ENCODE measurements at regions not wholly inside any gene's neighbourhood (a gene's known extent, or its start where the extent isn't known, plus 50 kb on each side); places are given as distances from the start of the nearest gene placed in this dataset.
A peak's percentile ranks its signal among the peaks of the same experiment; 100 is the strongest.

DNA sequence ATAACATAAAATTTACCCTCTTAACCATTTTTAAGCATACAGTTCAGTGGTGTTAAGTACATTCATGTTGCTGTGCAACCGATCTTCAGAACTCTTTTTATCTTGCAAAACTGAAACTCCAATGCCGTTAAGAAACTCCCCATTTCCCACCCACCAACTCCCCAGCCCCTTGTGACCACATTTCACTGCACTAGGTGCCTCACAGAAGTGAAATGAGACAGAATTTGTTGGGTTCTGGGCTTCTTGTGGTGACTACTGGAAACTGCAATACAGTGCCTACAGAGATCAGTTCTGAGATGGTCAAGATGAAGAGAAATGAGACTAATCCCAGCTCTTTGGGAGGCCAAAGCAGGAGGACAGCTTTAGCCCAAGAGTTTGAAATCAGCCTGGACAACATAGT, 202.1 kb upstream of the SLC30A5 start:
- intact Hi-C loops (cut with micrococcal nuclease; ENCODE audit: unreplicated experiment) = no loop called here
- Histone ChIP-seq H3K36me3 (ENCODE audit: insufficient read depth, low read length, poor library complexity, severe bottlenecking) (no peaks in the 10 kb centered on the region), H3K9me3 (ENCODE audit: low read depth, low read length, poor library complexity, severe bottlenecking) (no peaks in the 10 kb centered on the region), H3K4me1 (ENCODE audit: insufficient read depth, low read length, poor library complexity, severe bottlenecking) (no peaks in the 10 kb centered on the region), H3K27me3 (replicated peaks; ENCODE audit: insufficient read depth, low read depth, low read length, poor library complexity) (no peaks in the 10 kb centered on the region), H3K4me3 (ENCODE audit: low read depth, low read length, poor library complexity, severe bottlenecking) (no peak overlapping the region), H3K27ac (ENCODE audit: low read depth, low read length, poor library complexity, severe bottlenecking) (no peak overlapping the region)
- CTCF ChIA-PET = no interaction called here
- POLR2A ChIA-PET (ENCODE audit: low non-redundant PET) = no interaction called here
- TF ChIP-seq, protein P1, sequence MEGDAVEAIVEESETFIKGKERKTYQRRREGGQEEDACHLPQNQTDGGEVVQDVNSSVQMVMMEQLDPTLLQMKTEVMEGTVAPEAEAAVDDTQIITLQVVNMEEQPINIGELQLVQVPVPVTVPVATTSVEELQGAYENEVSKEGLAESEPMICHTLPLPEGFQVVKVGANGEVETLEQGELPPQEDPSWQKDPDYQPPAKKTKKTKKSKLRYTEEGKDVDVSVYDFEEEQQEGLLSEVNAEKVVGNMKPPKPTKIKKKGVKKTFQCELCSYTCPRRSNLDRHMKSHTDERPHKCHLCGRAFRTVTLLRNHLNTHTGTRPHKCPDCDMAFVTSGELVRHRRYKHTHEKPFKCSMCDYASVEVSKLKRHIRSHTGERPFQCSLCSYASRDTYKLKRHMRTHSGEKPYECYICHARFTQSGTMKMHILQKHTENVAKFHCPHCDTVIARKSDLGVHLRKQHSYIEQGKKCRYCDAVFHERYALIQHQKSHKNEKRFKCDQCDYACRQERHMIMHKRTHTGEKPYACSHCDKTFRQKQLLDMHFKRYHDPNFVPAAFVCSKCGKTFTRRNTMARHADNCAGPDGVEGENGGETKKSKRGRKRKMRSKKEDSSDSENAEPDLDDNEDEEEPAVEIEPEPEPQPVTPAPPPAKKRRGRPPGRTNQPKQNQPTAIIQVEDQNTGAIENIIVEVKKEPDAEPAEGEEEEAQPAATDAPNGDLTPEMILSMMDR (conservative IDR thresholded peaks at IDR 0.05; ENCODE audit: low read depth, low read length) = no peak
- TF ChIP-seq EZH2 (IDR thresholded peaks at IDR 0.05; ENCODE audit: borderline replicate concordance, low read depth, low read length, poor library complexity, severe bottlenecking) = no peak
- no peak for DNase-seq (ENCODE audit: low spot score)
- no TSS peak for BruUV-seq (replicated peaks)

DNA sequence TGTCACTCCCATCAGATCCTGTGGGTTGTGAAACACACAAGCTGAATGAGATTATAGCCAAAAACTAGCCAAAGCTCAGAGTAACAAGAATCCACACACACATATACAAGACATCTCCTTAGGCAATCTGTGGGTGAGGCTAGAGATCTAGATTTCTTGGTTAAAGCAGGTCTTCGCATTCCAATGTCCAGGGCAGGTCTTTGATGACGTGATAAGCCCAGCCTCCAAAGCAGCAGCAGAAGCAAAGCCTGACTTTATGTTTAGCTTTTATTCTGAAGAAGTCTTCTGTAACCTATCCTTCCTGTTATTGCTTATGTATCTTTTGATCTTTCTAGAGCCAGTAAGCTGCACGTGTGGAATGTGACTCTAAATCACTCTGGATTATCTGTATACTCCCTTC, 199.1 kb upstream of the SLC30A5 start:
- H3K4me1 ChIP-seq (ENCODE audit: insufficient read depth, low read length, poor library complexity, severe bottlenecking) = peaks cover 2% of the 10 kb centered on the region
- CTCF ChIA-PET = no interaction called here
- no peaks in the 10 kb centered on the region for H3K27me3 ChIP-seq (replicated peaks; ENCODE audit: insufficient read depth, low read depth, low read length, poor library complexity)
- intact Hi-C loops (cut with micrococcal nuclease; ENCODE audit: unreplicated experiment) = no loop called here
- no TSS peak for BruUV-seq (replicated peaks)
- no peaks in the 10 kb centered on the region for H3K36me3 ChIP-seq (ENCODE audit: insufficient read depth, low read length, poor library complexity, severe bottlenecking)
- H3K9me3 ChIP-seq (ENCODE audit: low read depth, low read length, poor library complexity, severe bottlenecking) = no peaks in the 10 kb centered on the region
- TF ChIP-seq EZH2 (IDR thresholded peaks at IDR 0.05; ENCODE audit: borderline replicate concordance, low read depth, low read length, poor library complexity, severe bottlenecking) = no peak
- TF ChIP-seq, protein P1 (conservative IDR thresholded peaks at IDR 0.05; ENCODE audit: low read depth, low read length) = no peak
- no peak for DNase-seq (ENCODE audit: low spot score)
- POLR2A ChIA-PET (ENCODE audit: low non-redundant PET) = no interaction called here
- no peak overlapping the region for H3K27ac ChIP-seq (ENCODE audit: low read depth, low read length, poor library complexity, severe bottlenecking)
- H3K4me3 ChIP-seq (ENCODE audit: low read depth, low read length, poor library complexity, severe bottlenecking) = no peak overlapping the region

DNA sequence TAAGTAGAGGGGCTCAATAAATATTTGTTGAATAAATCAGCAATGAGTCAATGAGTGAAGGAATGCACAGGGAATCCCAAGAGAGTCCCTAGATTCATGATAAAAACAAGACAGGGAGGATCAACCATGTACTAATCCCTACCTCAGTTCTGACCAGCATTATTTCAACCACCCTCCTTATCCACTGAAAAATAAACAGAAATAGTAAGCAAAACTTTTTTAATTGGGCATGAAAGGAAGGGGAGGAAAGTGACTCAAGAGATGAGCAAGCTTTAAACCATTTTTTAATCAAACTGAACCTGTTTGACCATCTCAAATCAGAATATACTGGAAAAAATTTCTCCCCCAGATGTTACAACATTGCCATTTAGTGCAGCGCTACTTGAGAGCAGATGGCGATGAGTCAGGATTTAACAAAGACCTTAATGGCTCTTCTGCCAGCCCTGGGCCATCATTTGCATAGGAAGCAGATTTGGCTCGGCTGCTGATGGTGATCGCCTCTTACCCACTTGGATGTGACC, 194.8 kb upstream of the SLC30A5 start:
- H3K9me3 ChIP-seq (ENCODE audit: low read depth, low read length, poor library complexity, severe bottlenecking) = no peaks in the 10 kb centered on the region
- no peak overlapping the region for H3K4me3 ChIP-seq (ENCODE audit: low read depth, low read length, poor library complexity, severe bottlenecking)
- ChIA-PET CTCF (no interaction called here), POLR2A (ENCODE audit: low non-redundant PET) (no interaction called here)
- H3K4me1 ChIP-seq (ENCODE audit: insufficient read depth, low read length, poor library complexity, severe bottlenecking) = peaks cover 4% of the 10 kb centered on the region
- intact Hi-C loops (cut with micrococcal nuclease; ENCODE audit: unreplicated experiment) = loop anchor here (2.0 kb wide), 1 partner anchor 60 kb away; no protein-coding TSS in a partner anchor
- H3K27me3 ChIP-seq (replicated peaks; ENCODE audit: insufficient read depth, low read depth, low read length, poor library complexity) = no peaks in the 10 kb centered on the region
- no peak overlapping the region for H3K27ac ChIP-seq (ENCODE audit: low read depth, low read length, poor library complexity, severe bottlenecking)
- peak; percentile 90 for DNase-seq (ENCODE audit: low spot score)
- H3K36me3 ChIP-seq (ENCODE audit: insufficient read depth, low read length, poor library complexity, severe bottlenecking) = no peaks in the 10 kb centered on the region
- no TSS peak for BruUV-seq (replicated peaks)
- no peak for TF ChIP-seq EZH2 (IDR thresholded peaks at IDR 0.05; ENCODE audit: borderline replicate concordance, low read depth, low read length, poor library complexity, severe bottlenecking)
- TF ChIP-seq, protein P1 (conservative IDR thresholded peaks at IDR 0.05; ENCODE audit: low read depth, low read length) = no peak

Measured in A673 (cell line).